SU-DHL-6 (cell line): ENCODE measurements at regions not wholly inside any gene's neighbourhood (a gene's known extent, or its start where the extent isn't known, plus 50 kb on each side); places are given as distances from the start of the nearest gene placed in this dataset.

Experiments
- CTCF ChIP-seq: fragments of 200-600 bp; sonication (generic); IDR thresholded peaks from one replicate; pipeline ENCODE4 v1.5.1; 2017; ENCODE audit warnings: antibody characterized with exemption, mild to moderate bottlenecking, low read length, moderate library complexity; ENCODE audit not compliant: insufficient read depth, poor library complexity, severe bottlenecking
- EZH2phosphoT487 ChIP-seq: fragments of 200-600 bp; sonication (generic), shearing (Covaris generic); conservative IDR thresholded peaks from 2 replicates; pipeline ENCODE4 v1.6.1; 2018; ENCODE audit warnings: mild to moderate bottlenecking, antibody characterized with exemption, low read length, moderate library complexity, mixed read lengths

GRCh38 chr3:110708156-110708555, 363.5 kb upstream of the NECTIN3 start:
- TF ChIP-seq CTCF (no peak), EZH2phosphoT487 (no peak)
